Endothelial cell of umbilical vein (primary cell): ENCODE measurements at regions not wholly inside any gene's neighbourhood (a gene's known extent, or its start where the extent isn't known, plus 50 kb on each side); places are given as distances from the start of the nearest gene placed in this dataset.

ENCODE experiments used
- BruUV-seq: library from RNA; stranded (reverse); fragments of 400-500 nt; replicated peaks from 2 replicates; lab custom pipeline; 2021; lab: Mats Ljungman, UMichigan
- CTCF ChIA-PET: fragments of 300-600, 350-600 bp; sonication (Branson Sonifier 250); formaldehyde crosslinking; loops from one replicate; lab custom pipeline; 2021; ENCODE audit warnings: antibody characterized with exemption, inconsistent platforms; lab: Charles Lee
- POLR2A ChIA-PET: fragments of 300-600, 350-600 bp; sonication (Branson Sonifier 250); formaldehyde crosslinking; loops from one replicate; lab custom pipeline; 2021; ENCODE audit warnings: antibody characterized with exemption, inconsistent platforms; lab: Charles Lee
- DNase-seq: peaks from one replicate; pipeline ENCODE4 v3.0.0-alpha.2; 2011; ENCODE audit warnings: low read depth, low spot score
- FAIRE-seq: peaks from 2 replicates; lab custom pipeline; 2011; peaks lifted over from hg19 to GRCh38; lab: Jason Lieb, UNC
- H2AFZ ChIP-seq: 2 replicates; pipeline ENCODE4 v1.6.0; 2012; ENCODE audit warnings: low read depth, low read length, control low read depth, inconsistent platforms
- H3K27ac ChIP-seq: 2 replicates; pipeline ENCODE4 v1.5.1; 2011; ENCODE audit warnings: low read depth, mild to moderate bottlenecking, control low read depth, low read length, moderate library complexity; ENCODE audit not compliant: insufficient read depth
- H3K27me3 ChIP-seq, 2 experiments: 2 replicates each; pipeline versions ENCODE4 v1.6.0 to v1.6.1; 2011; ENCODE audit warnings: low read length in 2 of 2, mixed read lengths in 1 of 2; ENCODE audit not compliant: control insufficient read depth in 2 of 2, insufficient read depth in 2 of 2
- H3K36me3 ChIP-seq, 2 experiments: 2 replicates in 1 of 2; 3 replicates in 1 of 2; pipeline ENCODE4 v1.5.1; 2011; ENCODE audit warnings: low read length in 2 of 2, mild to moderate bottlenecking in 1 of 2, moderate library complexity in 1 of 2; ENCODE audit not compliant: control insufficient read depth in 2 of 2, insufficient read depth in 2 of 2; ENCODE audit errors: extremely low read depth in 1 of 2
- H3K4me1 ChIP-seq: 3 replicates; pipeline ENCODE4 v1.5.1; 2011; ENCODE audit warnings: mild to moderate bottlenecking, low read length; ENCODE audit not compliant: control insufficient read depth, insufficient read depth; ENCODE audit errors: extremely low read depth
- H3K4me2 ChIP-seq: 2 replicates; pipeline ENCODE4 v1.6.1; 2011; ENCODE audit warnings: low read length, control low read depth, mixed read lengths; ENCODE audit not compliant: insufficient read depth
- H3K4me3 ChIP-seq, 3 experiments: fragments of 200-600 bp in 1 of 3; sonication (generic), shearing (Covaris generic) in 1 of 3; replicated peaks in 1 of 3; 2 replicates each; pipeline ENCODE4 v1.5.1; 2011 to 2016; ENCODE audit warnings: control low read depth in 3 of 3, low read length in 3 of 3, mild to moderate bottlenecking in 2 of 3, inconsistent platforms in 1 of 3, low read depth in 1 of 3, moderate library complexity in 1 of 3; ENCODE audit not compliant: insufficient read depth in 1 of 3
- H3K79me2 ChIP-seq: 2 replicates; pipeline ENCODE4 v1.6.0; 2012; ENCODE audit warnings: low read length, inconsistent platforms; ENCODE audit not compliant: control insufficient read depth, insufficient read depth
- H3K9ac ChIP-seq: replicated peaks from 2 replicates; pipeline ENCODE3; 2011; ENCODE audit warnings: low read length, control low read depth; ENCODE audit not compliant: insufficient read depth; ENCODE audit errors: extremely low read depth
- H3K9me1 ChIP-seq: replicated peaks from 3 replicates; pipeline ENCODE4 v1.6.0; 2011; ENCODE audit warnings: mild to moderate bottlenecking, low read length; ENCODE audit not compliant: control insufficient read depth, insufficient read depth; ENCODE audit errors: extremely low read depth
- H3K9me3 ChIP-seq: replicated peaks from 2 replicates; pipeline ENCODE4 v1.5.1; 2012; ENCODE audit warnings: low read length, inconsistent platforms; ENCODE audit not compliant: control insufficient read depth, insufficient read depth
- H4K20me1 ChIP-seq: replicated peaks from 2 replicates; pipeline ENCODE3; 2011; ENCODE audit warnings: mild to moderate bottlenecking, low read length; ENCODE audit not compliant: control insufficient read depth, insufficient read depth; ENCODE audit errors: extremely low read depth
- EZH2 ChIP-seq: IDR thresholded peaks from 2 replicates; pipeline ENCODE4 v1.6.1; 2012; ENCODE audit warnings: borderline replicate concordance, low read depth, mild to moderate bottlenecking, moderate library complexity, low read length, inconsistent platforms; ENCODE audit not compliant: severe bottlenecking
- FOS ChIP-seq: IDR thresholded peaks from 2 replicates; pipeline ENCODE4 v1.6.1; 2011; ENCODE audit warnings: mild to moderate bottlenecking, low read length, moderate library complexity, borderline replicate concordance; ENCODE audit not compliant: insufficient read depth
- GATA2 ChIP-seq: IDR thresholded peaks from 2 replicates; pipeline ENCODE4 v1.7.0; 2011; ENCODE audit warnings: low read depth, mild to moderate bottlenecking, moderate library complexity, mixed read lengths, low read length; ENCODE audit not compliant: insufficient read length, insufficient read depth
- JUN ChIP-seq: IDR thresholded peaks from 2 replicates; pipeline ENCODE4 v1.6.1; 2011; ENCODE audit warnings: borderline replicate concordance, low read depth; ENCODE audit not compliant: insufficient read length, insufficient read depth
- MYC ChIP-seq: IDR thresholded peaks from one replicate; pipeline ENCODE4 v1.6.1; 2011; ENCODE audit warnings: mild to moderate bottlenecking, low read depth, low read length
- POLR2A ChIP-seq: IDR thresholded peaks from 2 replicates; pipeline ENCODE4 v1.6.1; 2012; ENCODE audit warnings: low read depth, mild to moderate bottlenecking, control low read depth, low read length
- POLR2AphosphoS5 ChIP-seq: IDR thresholded peaks from 2 replicates; pipeline ENCODE4 v1.6.1; 2012; ENCODE audit warnings: low read depth, mild to moderate bottlenecking, control low read depth, low read length, moderate library complexity; ENCODE audit not compliant: insufficient read depth
- dilution Hi-C: fragments of 300-500 bp; cut with MboI; formaldehyde crosslinking; loops from one replicate; pipeline ENCODE4 v1.15.0; 2019; ENCODE audit warnings: low sequenced_read_pairs; ENCODE audit not compliant: extremely low pct_ligation_motif_present
- intact Hi-C: fragments of 100-400 bp; cut with micrococcal nuclease; formaldehyde crosslinking; loops from one replicate; pipeline ENCODE4 v1.10.0; 2022
- TF ChIP-seq, protein P1 (sequence below): IDR thresholded peaks from 2 replicates; pipeline ENCODE4 v1.6.1; 2011; ENCODE audit not compliant: insufficient read depth, insufficient read length
- TF ChIP-seq, protein P2 (sequence below), 2 donors: IDR thresholded peaks; 1 replicate in 1 of 2; 2 replicates in 1 of 2; pipeline ENCODE4 v1.5.1; 2011; ENCODE audit warnings: low read length in 2 of 2, mild to moderate bottlenecking in 2 of 2, moderate library complexity in 2 of 2, control low read depth in 1 of 2, inconsistent platforms in 1 of 2, low read depth in 1 of 2; ENCODE audit not compliant: insufficient read depth in 1 of 2; ENCODE audit errors: extremely low read depth in 1 of 2

GRCh38 chr18:73787316-73787715 is 360.3 kb downstream of the FBXO15 start:
- TF ChIP-seq JUN = no peak
- TF ChIP-seq GATA2 = no peak
- TF ChIP-seq FOS = no peak
- H3K9me3 ChIP-seq = no peaks in the 10 kb centered on the region
- POLR2A ChIA-PET = no interaction called here
- H3K9ac ChIP-seq = no peak overlapping the region
- no peak overlapping the region for H3K4me2 ChIP-seq
- no peaks in the 10 kb centered on the region for H3K36me3 ChIP-seq
- CTCF ChIA-PET = no interaction called here
- H2AFZ ChIP-seq = no peak overlapping the region
- dilution Hi-C loops = no loop called here
- H3K9me1 ChIP-seq = no peaks in the 10 kb centered on the region
- no peak for DNase-seq
- no TSS peak for BruUV-seq
- no peaks in the 10 kb centered on the region for H3K79me2 ChIP-seq
- H3K4me1 ChIP-seq = no peaks in the 10 kb centered on the region
- H4K20me1 ChIP-seq = no peaks in the 10 kb centered on the region
- no peak for FAIRE-seq
- intact Hi-C loops = no loop called here
- no peak overlapping the region for H3K4me3 ChIP-seq
- H3K27ac ChIP-seq = no peak overlapping the region
- H3K27me3 ChIP-seq = no peaks in the 10 kb centered on the region

GRCh38 chr18:73785300-73785699 is 362.3 kb downstream of the FBXO15 start:
- H3K4me3 ChIP-seq = no peak overlapping the region
- H4K20me1 ChIP-seq = no peaks in the 10 kb centered on the region
- no peak overlapping the region for H3K9ac ChIP-seq
- BruUV-seq = no TSS peak
- dilution Hi-C loops (no loop called here), intact Hi-C loops (no loop called here)
- H3K9me1 ChIP-seq = no peaks in the 10 kb centered on the region
- POLR2A ChIA-PET = no interaction called here
- no peaks in the 10 kb centered on the region for H3K79me2 ChIP-seq
- DNase-seq (no peak), FAIRE-seq (no peak)
- TF ChIP-seq JUN (no peak), FOS (no peak), POLR2AphosphoS5 (no peak), EZH2 (no peak), MYC (no peak), GATA2 (no peak), POLR2A (no peak)
- TF ChIP-seq, protein P1, sequence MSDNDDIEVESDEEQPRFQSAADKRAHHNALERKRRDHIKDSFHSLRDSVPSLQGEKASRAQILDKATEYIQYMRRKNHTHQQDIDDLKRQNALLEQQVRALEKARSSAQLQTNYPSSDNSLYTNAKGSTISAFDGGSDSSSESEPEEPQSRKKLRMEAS = no peak
- TF ChIP-seq, protein P2, sequence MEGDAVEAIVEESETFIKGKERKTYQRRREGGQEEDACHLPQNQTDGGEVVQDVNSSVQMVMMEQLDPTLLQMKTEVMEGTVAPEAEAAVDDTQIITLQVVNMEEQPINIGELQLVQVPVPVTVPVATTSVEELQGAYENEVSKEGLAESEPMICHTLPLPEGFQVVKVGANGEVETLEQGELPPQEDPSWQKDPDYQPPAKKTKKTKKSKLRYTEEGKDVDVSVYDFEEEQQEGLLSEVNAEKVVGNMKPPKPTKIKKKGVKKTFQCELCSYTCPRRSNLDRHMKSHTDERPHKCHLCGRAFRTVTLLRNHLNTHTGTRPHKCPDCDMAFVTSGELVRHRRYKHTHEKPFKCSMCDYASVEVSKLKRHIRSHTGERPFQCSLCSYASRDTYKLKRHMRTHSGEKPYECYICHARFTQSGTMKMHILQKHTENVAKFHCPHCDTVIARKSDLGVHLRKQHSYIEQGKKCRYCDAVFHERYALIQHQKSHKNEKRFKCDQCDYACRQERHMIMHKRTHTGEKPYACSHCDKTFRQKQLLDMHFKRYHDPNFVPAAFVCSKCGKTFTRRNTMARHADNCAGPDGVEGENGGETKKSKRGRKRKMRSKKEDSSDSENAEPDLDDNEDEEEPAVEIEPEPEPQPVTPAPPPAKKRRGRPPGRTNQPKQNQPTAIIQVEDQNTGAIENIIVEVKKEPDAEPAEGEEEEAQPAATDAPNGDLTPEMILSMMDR (IDR thresholded peaks at IDR 0.05; ENCODE audit: extremely low read depth in 1 of 2, insufficient read depth in 1 of 2, low read depth in 1 of 2, low read length in 2 of 2) = no peak
- CTCF ChIA-PET = no interaction called here
- H3K27ac ChIP-seq = no peak overlapping the region
- no peak overlapping the region for H3K4me2 ChIP-seq
- H3K4me1 ChIP-seq = no peaks in the 10 kb centered on the region
- H3K27me3 ChIP-seq = no peaks in the 10 kb centered on the region
- no peaks in the 10 kb centered on the region for H3K36me3 ChIP-seq
- peaks cover 2% of the 10 kb centered on the region for H3K9me3 ChIP-seq
- no peak overlapping the region for H2AFZ ChIP-seq
